ENCODE measurements at regions not wholly inside any gene's neighbourhood (a gene's known extent, or its start where the extent isn't known, plus 50 kb on each side); places are given as distances from the start of the nearest gene placed in this dataset.

DNA sequence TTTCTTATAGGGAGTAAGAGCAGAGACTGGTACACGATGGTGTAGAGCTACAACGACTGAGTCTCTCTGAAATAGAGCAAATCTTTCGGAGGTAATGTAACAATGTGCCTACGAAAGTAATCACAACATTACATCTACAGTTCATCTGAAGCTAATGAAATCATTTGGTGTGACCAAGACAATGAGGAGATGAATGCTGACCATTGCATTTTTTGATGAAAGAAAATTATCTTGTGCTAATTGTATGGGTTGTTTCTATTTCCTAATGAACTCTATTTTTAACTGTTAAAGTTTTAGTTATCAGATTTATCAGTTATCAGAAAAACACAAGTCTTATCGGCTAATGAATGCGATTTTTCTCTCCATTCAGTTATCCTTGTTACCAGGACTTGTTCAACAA is 913.4 kb downstream of the SLITRK6 start:
- Histone ChIP-seq H4K20me1 (ENCODE audit: low read length) (no peaks in the 10 kb centered on the region), H3K9me2 (replicated peaks; ENCODE audit: low read length) (no peaks in the 10 kb centered on the region), H3K27ac (ENCODE audit: low read length) (no peak overlapping the region), H3K27me3 (ENCODE audit: low read length) (no peaks in the 10 kb centered on the region), H3K4me2 (ENCODE audit: low read length) (no peak overlapping the region), H3K9ac (ENCODE audit: low read length) (no peak overlapping the region), H3K36me3 (ENCODE audit: low read depth, low read length) (no peaks in the 10 kb centered on the region), H3F3A (ENCODE audit: low read length, unreplicated experiment) (no peaks in the 10 kb centered on the region), H3K4me1 (ENCODE audit: insufficient read depth, low read length) (no peaks in the 10 kb centered on the region), H2AFZ (ENCODE audit: low read length) (no peak overlapping the region), H3K9me3 (ENCODE audit: low read length) (no peaks in the 10 kb centered on the region), H3K4me3 (ENCODE audit: low read length) (no peak overlapping the region), H3K79me2 (ENCODE audit: low read length) (no peaks in the 10 kb centered on the region)
- ATAC-seq = no peak
- BruUV-seq (replicated peaks) = no TSS peak
- intact Hi-C loops (cut with micrococcal nuclease) = no loop called here
- no peak for TF ChIP-seq EZH2phosphoT487 (IDR thresholded peaks at IDR 0.05; ENCODE audit: borderline replicate concordance, low read length)
- TF ChIP-seq EZH2 (IDR thresholded peaks at IDR 0.05; ENCODE audit: low read length, unreplicated experiment) = no peak
- TF ChIP-seq CTCF (conservative IDR thresholded peaks at IDR 0.05; ENCODE audit: low read depth, low read length) = no peak
- CTCF ChIA-PET = no interaction called here
- DNase-seq = no peak
- POLR2A ChIA-PET (ENCODE audit: unreplicated experiment) = interaction anchor here (0.6 kb wide), 1 partner anchor 40 kb away, joined by 3 read pairs; no protein-coding TSS in a partner anchor

GRCh38 chr13:84873951-84874350 is 925.3 kb downstream of the SLITRK6 start:
- ATAC-seq = no peak

More at GRCh38 chr13:84873951-84874350, 925.3 kb downstream of the SLITRK6 start:
- TF ChIP-seq EZH2 (IDR thresholded peaks at IDR 0.05; ENCODE audit: low read length, unreplicated experiment) = no peak
- TF ChIP-seq EZH2phosphoT487 (IDR thresholded peaks at IDR 0.05; ENCODE audit: borderline replicate concordance, low read length) = no peak
- TF ChIP-seq CTCF (conservative IDR thresholded peaks at IDR 0.05; ENCODE audit: low read depth, low read length) = no peak
- intact Hi-C loops (cut with micrococcal nuclease) = no loop called here
- CTCF ChIA-PET = no interaction called here
- no peaks in the 10 kb centered on the region for H3K4me1 ChIP-seq (ENCODE audit: insufficient read depth, low read length)
- no peak overlapping the region for H3K4me3 ChIP-seq (ENCODE audit: low read length)
- no peak overlapping the region for H2AFZ ChIP-seq (ENCODE audit: low read length)
- H3K4me2 ChIP-seq (ENCODE audit: low read length) = no peak overlapping the region
- H3K27ac ChIP-seq (ENCODE audit: low read length) = no peak overlapping the region
- H3K9me3 ChIP-seq (ENCODE audit: low read length) = no peaks in the 10 kb centered on the region
- BruUV-seq (replicated peaks) = no TSS peak
- POLR2A ChIA-PET (ENCODE audit: unreplicated experiment) = no interaction called here
- H3F3A ChIP-seq (ENCODE audit: low read length, unreplicated experiment) = no peaks in the 10 kb centered on the region
- no peak overlapping the region for H3K9ac ChIP-seq (ENCODE audit: low read length)
- DNase-seq = no peak
- no peaks in the 10 kb centered on the region for H3K79me2 ChIP-seq (ENCODE audit: low read length)
- no peaks in the 10 kb centered on the region for H4K20me1 ChIP-seq (ENCODE audit: low read length)
- no peaks in the 10 kb centered on the region for H3K36me3 ChIP-seq (ENCODE audit: low read depth, low read length)
- no peaks in the 10 kb centered on the region for H3K9me2 ChIP-seq (replicated peaks; ENCODE audit: low read length)
- H3K27me3 ChIP-seq (ENCODE audit: low read length) = no peaks in the 10 kb centered on the region
